Cardiac muscle cell (in vitro differentiated cells and primary cell): ENCODE measurements at regions not wholly inside any gene's neighbourhood (a gene's known extent, or its start where the extent isn't known, plus 50 kb on each side); places are given as distances from the start of the nearest gene placed in this dataset.

Experiments used
- DNase-seq, 2 donors: peaks; one replicate each; pipeline versions ENCODE4 v3.0.0 to v3.0.0-alpha.2; 2010 to 2017; ENCODE audit warnings: low read depth in 1 of 2, low spot score in 1 of 2
- H3K27ac ChIP-seq: fragments of 200-600 bp; sonication (generic); 2 replicates; pipeline ENCODE4 v1.5.1; 2016
- H3K27me3 ChIP-seq: fragments of 200-600 bp; sonication (generic); 2 replicates; pipeline ENCODE4 v1.6.0; 2016; ENCODE audit warnings: control low read depth
- H3K36me3 ChIP-seq: fragments of 200-600 bp; sonication (generic); 2 replicates; pipeline ENCODE4 v1.5.1; 2016; ENCODE audit warnings: control low read depth
- H3K4me1 ChIP-seq: fragments of 200-600 bp; sonication (generic); 2 replicates; pipeline ENCODE4 v1.8.1; 2017; ENCODE audit warnings: low read depth, mild to moderate bottlenecking, mixed run types
- H3K4me3 ChIP-seq: fragments of 200-600 bp; sonication (generic); 2 replicates; pipeline ENCODE4 v1.5.1; 2016; ENCODE audit warnings: mild to moderate bottlenecking
- H3K9me3 ChIP-seq: fragments of 200-600 bp; sonication (generic); 2 replicates; pipeline ENCODE4 v1.5.1; 2017; ENCODE audit warnings: low read depth, mild to moderate bottlenecking, control low read depth
- TF ChIP-seq, protein P1 (sequence below): IDR thresholded peaks from 2 replicates; pipeline ENCODE4 v1.5.1; 2012; ENCODE audit warnings: low read depth, mild to moderate bottlenecking, low read length

DNA sequence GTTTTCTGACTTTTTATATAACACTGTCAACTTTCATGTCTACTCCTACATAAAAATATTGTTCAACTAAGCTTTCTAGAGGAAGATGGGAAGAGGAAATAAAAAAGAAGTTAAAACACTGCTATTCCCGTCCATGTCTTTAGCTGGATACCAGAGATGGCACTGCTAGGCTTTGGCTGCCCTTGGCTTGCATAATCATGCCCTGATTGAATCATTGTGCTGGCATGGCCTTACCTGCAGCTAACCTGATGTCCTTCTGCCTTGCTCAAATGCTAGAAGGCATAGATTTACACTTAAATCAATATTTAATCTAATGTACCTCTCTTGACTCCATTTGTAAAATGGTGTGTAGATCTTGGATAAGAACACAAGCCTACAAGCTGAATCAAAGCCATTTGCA lies 539.7 kb upstream of the IL12A start:
- H3K9me3 ChIP-seq, result no peaks in the 10 kb centered on the region
- H3K4me3 ChIP-seq, result no peak overlapping the region
- H3K27me3 ChIP-seq, result no peaks in the 10 kb centered on the region
- no peaks in the 10 kb centered on the region for H3K36me3 ChIP-seq
- TF ChIP-seq, protein P1, sequence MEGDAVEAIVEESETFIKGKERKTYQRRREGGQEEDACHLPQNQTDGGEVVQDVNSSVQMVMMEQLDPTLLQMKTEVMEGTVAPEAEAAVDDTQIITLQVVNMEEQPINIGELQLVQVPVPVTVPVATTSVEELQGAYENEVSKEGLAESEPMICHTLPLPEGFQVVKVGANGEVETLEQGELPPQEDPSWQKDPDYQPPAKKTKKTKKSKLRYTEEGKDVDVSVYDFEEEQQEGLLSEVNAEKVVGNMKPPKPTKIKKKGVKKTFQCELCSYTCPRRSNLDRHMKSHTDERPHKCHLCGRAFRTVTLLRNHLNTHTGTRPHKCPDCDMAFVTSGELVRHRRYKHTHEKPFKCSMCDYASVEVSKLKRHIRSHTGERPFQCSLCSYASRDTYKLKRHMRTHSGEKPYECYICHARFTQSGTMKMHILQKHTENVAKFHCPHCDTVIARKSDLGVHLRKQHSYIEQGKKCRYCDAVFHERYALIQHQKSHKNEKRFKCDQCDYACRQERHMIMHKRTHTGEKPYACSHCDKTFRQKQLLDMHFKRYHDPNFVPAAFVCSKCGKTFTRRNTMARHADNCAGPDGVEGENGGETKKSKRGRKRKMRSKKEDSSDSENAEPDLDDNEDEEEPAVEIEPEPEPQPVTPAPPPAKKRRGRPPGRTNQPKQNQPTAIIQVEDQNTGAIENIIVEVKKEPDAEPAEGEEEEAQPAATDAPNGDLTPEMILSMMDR, result no peak
- no peaks in the 10 kb centered on the region for H3K4me1 ChIP-seq
- DNase-seq, result no peak
- H3K27ac ChIP-seq, result no peak overlapping the region

DNA sequence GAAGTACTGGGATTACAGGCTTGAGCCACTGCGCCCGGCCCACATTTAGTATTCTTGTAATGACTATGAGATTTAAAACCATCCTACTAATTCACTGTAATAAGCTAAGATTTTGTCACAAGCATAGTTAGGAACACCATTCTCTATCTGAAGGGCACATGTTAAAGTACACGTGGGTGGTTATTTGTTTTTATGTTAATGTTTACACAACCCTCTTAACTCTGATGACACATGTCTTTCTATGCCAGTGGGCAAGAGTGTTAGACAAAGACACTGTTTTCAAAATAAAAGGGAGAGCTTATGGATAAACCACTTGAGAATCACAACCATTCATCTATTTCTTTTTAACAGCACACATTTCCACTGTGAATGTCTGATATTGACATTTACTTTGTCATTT lies 537.6 kb upstream of the IL12A start:
- H3K27ac ChIP-seq, result no peak overlapping the region
- TF ChIP-seq, protein P1, result no peak
- H3K27me3 ChIP-seq, result no peaks in the 10 kb centered on the region
- H3K9me3 ChIP-seq, result no peaks in the 10 kb centered on the region
- H3K4me1 ChIP-seq, result no peaks in the 10 kb centered on the region
- no peak overlapping the region for H3K4me3 ChIP-seq
- DNase-seq, result no peak
- no peaks in the 10 kb centered on the region for H3K36me3 ChIP-seq

DNA sequence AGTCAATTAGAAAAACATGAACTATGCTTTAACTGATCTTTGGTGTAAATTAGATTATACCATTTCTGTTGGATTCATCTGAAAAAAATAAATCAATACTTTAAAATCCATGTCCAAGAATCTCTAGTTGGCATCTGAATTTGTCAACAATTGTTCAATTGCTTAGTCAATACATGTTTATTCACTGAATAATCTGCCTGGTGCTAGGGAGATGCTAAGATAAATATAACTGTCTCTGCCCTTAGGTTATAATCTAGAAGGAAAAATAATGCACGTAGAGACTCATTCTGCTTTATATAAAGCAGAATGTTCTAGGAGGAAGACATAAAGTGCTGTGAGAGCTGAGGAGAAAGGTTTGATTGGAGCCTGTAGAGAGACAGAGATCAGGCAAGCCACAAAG lies 537.2 kb upstream of the IL12A start:
- H3K36me3 ChIP-seq, result no peaks in the 10 kb centered on the region
- TF ChIP-seq, protein P1, result no peak
- H3K27ac ChIP-seq, result no peak overlapping the region
- no peaks in the 10 kb centered on the region for H3K9me3 ChIP-seq
- no peak overlapping the region for H3K4me3 ChIP-seq
- H3K4me1 ChIP-seq, result no peaks in the 10 kb centered on the region
- DNase-seq, result no peak
- H3K27me3 ChIP-seq, result no peaks in the 10 kb centered on the region

DNA sequence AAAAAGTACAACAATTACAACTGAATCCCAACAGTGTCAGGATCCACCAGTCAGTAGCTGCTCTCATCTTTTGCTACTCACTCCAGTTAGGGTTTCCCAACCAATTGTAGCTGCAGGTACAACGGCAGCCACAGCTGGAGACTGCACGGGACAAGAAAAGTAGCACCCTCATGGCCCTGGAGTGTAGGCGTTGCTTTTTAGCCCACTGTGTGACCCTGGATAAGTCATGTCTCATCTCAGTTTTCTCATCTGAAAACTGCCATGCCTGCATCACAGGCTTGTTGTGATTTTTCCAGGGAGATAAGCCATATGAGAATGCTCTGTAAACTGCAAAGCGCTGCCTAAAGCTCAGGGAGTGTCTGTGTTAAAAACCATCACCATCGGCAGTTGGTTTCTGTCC lies 535.6 kb upstream of the IL12A start:
- Histone ChIP-seq H3K27ac (no peak overlapping the region), H3K27me3 (no peaks in the 10 kb centered on the region)
- TF ChIP-seq, protein P1, result no peak

DNA sequence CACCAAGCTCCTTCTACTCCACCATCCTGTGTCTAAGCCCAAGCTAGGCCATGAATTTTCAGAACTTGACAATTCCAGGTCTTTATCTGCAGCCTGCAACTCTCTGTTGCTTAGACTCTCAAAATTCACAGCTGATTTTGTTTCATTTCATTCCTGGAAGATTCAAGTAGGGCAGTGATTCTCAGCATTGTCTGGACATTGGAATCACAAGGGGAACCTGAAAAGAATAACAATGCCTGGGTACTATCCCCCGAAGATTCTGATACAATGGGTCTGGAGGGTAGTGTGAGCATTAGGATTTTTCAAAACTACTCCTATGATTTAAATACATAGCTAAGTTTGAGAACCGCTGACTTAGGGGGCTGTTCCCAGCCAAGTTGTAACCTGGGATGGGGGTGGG lies 534.7 kb upstream of the IL12A start:
- Histone ChIP-seq H3K4me1 (no peaks in the 10 kb centered on the region), H3K4me3 (no peak overlapping the region), H3K27ac (no peak overlapping the region), H3K9me3 (no peaks in the 10 kb centered on the region), H3K27me3 (no peaks in the 10 kb centered on the region), H3K36me3 (no peaks in the 10 kb centered on the region)
- DNase-seq, result no peak
- TF ChIP-seq, protein P1, result no peak

More for the DNA sequence above, 535.6 kb upstream of the IL12A start:
- Histone ChIP-seq H3K9me3 (no peaks in the 10 kb centered on the region), H3K4me3 (no peak overlapping the region), H3K4me1 (no peaks in the 10 kb centered on the region), H3K36me3 (no peaks in the 10 kb centered on the region)
- no peak for DNase-seq

DNA sequence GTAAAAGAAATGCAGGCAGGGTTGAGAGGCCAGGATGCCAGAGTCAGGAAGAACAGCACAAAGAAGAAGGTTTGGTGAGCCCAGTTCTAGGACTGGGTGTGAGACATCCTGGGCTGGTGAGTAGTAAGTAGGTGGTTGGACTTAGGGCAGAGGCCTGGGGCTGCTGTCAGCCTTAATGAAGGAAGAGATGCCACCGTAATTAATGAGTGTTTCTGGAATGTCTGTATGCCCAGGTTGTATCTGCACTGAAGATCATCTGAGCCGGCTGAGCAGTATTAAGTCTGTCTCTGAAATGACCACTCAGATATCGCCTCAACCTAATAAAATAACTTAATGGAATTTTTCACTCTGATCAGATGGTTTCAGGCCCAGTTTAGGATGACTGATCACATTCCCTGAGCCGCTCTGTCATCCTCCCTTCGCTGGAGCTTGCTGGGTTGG lies 532.9 kb upstream of the IL12A start:
- H3K9me3 ChIP-seq, result no peaks in the 10 kb centered on the region
- no peak overlapping the region for H3K27ac ChIP-seq
- no peaks in the 10 kb centered on the region for H3K36me3 ChIP-seq
- no peak overlapping the region for H3K4me3 ChIP-seq
- TF ChIP-seq, protein P1, result no peak
- H3K4me1 ChIP-seq, result no peaks in the 10 kb centered on the region
- no peak for DNase-seq
- H3K27me3 ChIP-seq, result no peaks in the 10 kb centered on the region
